Transverse colon (tissue), 4 donors: ENCODE measurements at regions not wholly inside any gene's neighbourhood (a gene's known extent, or its start where the extent isn't known, plus 50 kb on each side); places are given as distances from the start of the nearest gene placed in this dataset.

Source experiments
- CTCF ChIP-seq, 5 experiments: fragments of 200-600 bp in 3 of 5; fragments of 450-650 bp in 2 of 5; sonication (generic) in 3 of 5; IDR thresholded peaks; 1 replicate in 2 of 5; 2 replicates in 3 of 5; pipeline ENCODE4 v1.5.1; 2016 to 2017; ENCODE audit warnings: antibody characterized with exemption in 5 of 5, inconsistent platforms in 3 of 5, mild to moderate bottlenecking in 2 of 5, moderate library complexity in 1 of 5
- POLR2AphosphoS5 ChIP-seq, 3 donors: sonication (generic); formaldehyde crosslinking; IDR thresholded peaks; one replicate each; pipeline ENCODE4 v1.6.1; 2016; ENCODE audit warnings: antibody characterized with exemption in 3 of 3

GRCh38 chr5:116897291-116897690 lies 322.7 kb upstream of the SEMA6A start:
- TF ChIP-seq POLR2AphosphoS5 (IDR thresholded peaks at IDR 0.05) (no peak), CTCF (IDR thresholded peaks at IDR 0.05) (no peak)
